Effector memory CD8-positive, alpha-beta T cell (primary cell): ENCODE measurements at regions not wholly inside any gene's neighbourhood (a gene's known extent, or its start where the extent isn't known, plus 50 kb on each side); places are given as distances from the start of the nearest gene placed in this dataset.

ENCODE experiments used
- ATAC-seq: fragments of 150-1000 bp; cut with Tn5 transposase; replicated peaks from 2 replicates; pipeline ENCODE4 v1.10.0; 2021; ENCODE audit warnings: mild to moderate bottlenecking, moderate library complexity
- DNase-seq, 3 experiments: peaks; one replicate each; pipeline ENCODE4 v3.0.0; 2021
- H3K27ac Mint-ChIP-seq, 2 donors: one replicate each; pipeline ENCODE4 v1.8.0; 2022; ENCODE audit warnings: mild to moderate bottlenecking in 2 of 2, mixed read lengths in 2 of 2, moderate library complexity in 2 of 2
- H3K27me3 Mint-ChIP-seq, 2 donors: one replicate each; pipeline ENCODE4 v1.8.0; 2022; ENCODE audit warnings: mixed read lengths in 2 of 2
- H3K36me3 Mint-ChIP-seq: one replicate; pipeline ENCODE4 v1.8.0; 2022; ENCODE audit warnings: mild to moderate bottlenecking, moderate library complexity, mixed read lengths; ENCODE audit not compliant: insufficient read depth
- H3K4me1 Mint-ChIP-seq, 2 donors: one replicate each; pipeline ENCODE4 v1.8.0; 2022; ENCODE audit warnings: low read depth in 2 of 2, mixed read lengths in 2 of 2
- H3K4me3 Mint-ChIP-seq, 2 donors: one replicate each; pipeline ENCODE4 v1.8.0; 2022; ENCODE audit warnings: mild to moderate bottlenecking in 2 of 2, mixed read lengths in 2 of 2, moderate library complexity in 2 of 2
- H3K9me3 Mint-ChIP-seq, 2 donors: one replicate each; pipeline ENCODE4 v1.8.0; 2022; ENCODE audit warnings: mixed read lengths in 2 of 2

DNA sequence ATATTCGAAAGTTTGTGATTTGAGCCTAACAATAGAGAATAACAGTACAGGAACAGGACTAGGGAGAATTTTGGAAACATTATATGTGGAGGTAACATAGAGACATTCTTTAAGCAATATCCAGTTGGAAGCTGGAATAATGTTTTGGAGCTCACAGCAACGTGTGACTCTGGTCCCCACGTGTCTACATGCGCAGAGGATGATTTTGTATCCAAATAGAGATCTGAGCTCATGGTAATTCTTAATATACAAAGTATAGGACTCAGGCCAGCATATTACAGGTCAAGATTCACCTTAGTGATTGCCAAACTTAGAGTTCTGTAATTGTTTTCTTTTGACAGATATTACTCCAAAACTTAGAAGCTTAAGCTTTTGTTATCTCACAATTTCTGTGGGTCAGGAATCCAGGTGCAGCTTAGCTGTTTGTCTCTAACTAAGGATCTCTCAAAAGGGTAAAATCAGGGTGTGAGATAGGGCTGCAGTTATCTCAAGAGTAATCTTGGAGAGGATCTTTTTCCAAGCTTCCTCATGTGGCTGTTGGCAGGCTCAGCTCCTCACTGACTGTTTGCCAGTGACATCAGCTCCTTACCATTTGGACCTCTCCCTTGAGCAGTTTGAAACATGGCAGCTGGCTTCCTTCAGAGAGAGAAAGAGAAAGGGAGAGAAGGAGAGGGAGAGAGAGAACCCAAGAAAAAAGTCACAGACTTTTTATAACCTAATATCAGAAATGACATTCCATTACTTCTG is 272.0 kb upstream of the ZNF462 start:
- ATAC-seq (no peak), DNase-seq (no peak)
- no peaks in the 10 kb centered on the region for H3K36me3 Mint-ChIP-seq
- peaks cover 0 to 9% of the 10 kb centered on the region in 2 donors for H3K9me3 Mint-ChIP-seq
- no peaks in the 10 kb centered on the region for H3K27me3 Mint-ChIP-seq
- no peak overlapping the region for H3K27ac Mint-ChIP-seq
- H3K4me3 Mint-ChIP-seq, result no peak overlapping the region
- no peaks in the 10 kb centered on the region for H3K4me1 Mint-ChIP-seq

GRCh38 chr9:106593201-106593600 is 269.8 kb upstream of the ZNF462 start:
- DNase-seq (no peak), ATAC-seq (no peak)
- Mint-ChIP-seq H3K4me3 (no peak overlapping the region), H3K4me1 (no peaks in the 10 kb centered on the region), H3K27me3 (no peaks in the 10 kb centered on the region), H3K27ac (no peak overlapping the region), H3K36me3 (no peaks in the 10 kb centered on the region), H3K9me3 (peaks cover 0 to 9% of the 10 kb centered on the region in 2 donors)

GRCh38 chr9:106596984-106597383 is 266.0 kb upstream of the ZNF462 start:
- no peak for DNase-seq
- Mint-ChIP-seq H3K27me3 (no peaks in the 10 kb centered on the region), H3K27ac (no peak overlapping the region), H3K9me3 (peaks cover 0 to under 1% of the 10 kb centered on the region in 2 donors), H3K4me3 (no peak overlapping the region), H3K4me1 (no peaks in the 10 kb centered on the region), H3K36me3 (no peaks in the 10 kb centered on the region)
- ATAC-seq, result no peak

DNA sequence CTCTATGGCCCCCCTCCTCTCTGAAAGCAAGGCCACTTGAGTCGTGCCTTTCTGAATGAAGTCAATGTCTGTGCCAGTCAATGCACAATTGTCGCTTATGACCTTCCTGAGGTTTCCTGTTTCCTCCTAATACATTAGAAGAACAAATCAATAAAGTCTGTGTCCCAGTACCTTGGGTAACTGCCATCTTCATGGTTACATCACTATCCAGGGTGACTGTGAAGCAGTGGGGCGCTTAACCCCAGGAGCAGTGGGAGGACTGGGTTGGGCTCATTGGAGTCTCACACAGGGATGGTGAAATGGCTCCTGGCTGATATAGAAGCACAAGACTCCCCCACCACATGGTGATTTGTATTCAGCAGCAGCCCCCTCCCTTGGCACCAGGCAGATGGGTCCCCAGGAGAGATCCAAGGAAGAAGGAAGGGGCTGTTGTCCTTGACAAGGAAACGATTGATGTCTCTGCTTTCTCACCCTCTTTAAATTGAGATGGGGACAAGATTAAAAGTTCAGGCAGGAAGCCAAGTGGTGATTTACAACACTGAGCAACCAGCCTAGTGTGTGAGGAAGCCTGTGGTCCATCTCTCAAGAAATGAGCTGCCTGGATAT is 261.9 kb upstream of the ZNF462 start:
- peaks cover 4 to 13% of the 10 kb centered on the region in 2 donors for H3K9me3 Mint-ChIP-seq
- H3K27me3 Mint-ChIP-seq, result no peaks in the 10 kb centered on the region
- H3K27ac Mint-ChIP-seq, result no peak overlapping the region

GRCh38 chr9:106602344-106602743 is 260.6 kb upstream of the ZNF462 start:
- no peaks in the 10 kb centered on the region for H3K27me3 Mint-ChIP-seq
- no peak for DNase-seq
- H3K36me3 Mint-ChIP-seq, result no peaks in the 10 kb centered on the region
- no peak overlapping the region for H3K27ac Mint-ChIP-seq
- H3K4me1 Mint-ChIP-seq, result no peaks in the 10 kb centered on the region
- peaks cover 6 to 17% of the 10 kb centered on the region in 2 donors for H3K9me3 Mint-ChIP-seq
- ATAC-seq, result no peak
- H3K4me3 Mint-ChIP-seq, result no peak overlapping the region

More for the DNA sequence above, 261.9 kb upstream of the ZNF462 start:
- Mint-ChIP-seq H3K36me3 (no peaks in the 10 kb centered on the region), H3K4me3 (no peak overlapping the region), H3K4me1 (no peaks in the 10 kb centered on the region)
- no peak for DNase-seq
- no peak for ATAC-seq

GRCh38 chr9:106613250-106613737 is 249.7 kb upstream of the ZNF462 start:
- H3K9me3 Mint-ChIP-seq, result peaks cover 0 to 8% of the 10 kb centered on the region in 2 donors
- no peaks in the 10 kb centered on the region for H3K36me3 Mint-ChIP-seq
- no peak for DNase-seq
- no peaks in the 10 kb centered on the region for H3K4me1 Mint-ChIP-seq
- H3K4me3 Mint-ChIP-seq, result no peak overlapping the region
- H3K27ac Mint-ChIP-seq, result no peak overlapping the region
- no peaks in the 10 kb centered on the region for H3K27me3 Mint-ChIP-seq
- ATAC-seq, result no peak

- Mint-ChIP-seq H3K4me3 (no peak overlapping the region), H3K9me3 (peaks cover 0 to 8% of the 10 kb centered on the region in 2 donors), H3K36me3 (no peaks in the 10 kb centered on the region), H3K27me3 (no peaks in the 10 kb centered on the region), H3K27ac (no peak overlapping the region), H3K4me1 (no peaks in the 10 kb centered on the region)
- DNase-seq, result no peak
- ATAC-seq, result no peak
Observed at GRCh38 chr9:106615118-106615889, 247.7 kb upstream of the ZNF462 start.

- Mint-ChIP-seq H3K27ac (no peak overlapping the region), H3K27me3 (no peaks in the 10 kb centered on the region), H3K4me3 (no peak overlapping the region), H3K9me3 (peaks cover 6 to 8% of the 10 kb centered on the region in 2 donors), H3K36me3 (no peaks in the 10 kb centered on the region), H3K4me1 (no peaks in the 10 kb centered on the region)
- ATAC-seq (no peak), DNase-seq (no peak)
Observed at GRCh38 chr9:106616026-106616425, 246.9 kb upstream of the ZNF462 start.

- H3K9me3 Mint-ChIP-seq, result peaks cover 10 to 13% of the 10 kb centered on the region in 2 donors
- ATAC-seq, result no peak
- no peak overlapping the region for H3K27ac Mint-ChIP-seq
- no peaks in the 10 kb centered on the region for H3K27me3 Mint-ChIP-seq
- H3K4me3 Mint-ChIP-seq, result no peak overlapping the region
- no peak for DNase-seq
- no peaks in the 10 kb centered on the region for H3K36me3 Mint-ChIP-seq
- H3K4me1 Mint-ChIP-seq, result no peaks in the 10 kb centered on the region
Observed at GRCh38 chr9:106616851-106617345, 246.1 kb upstream of the ZNF462 start.

DNA sequence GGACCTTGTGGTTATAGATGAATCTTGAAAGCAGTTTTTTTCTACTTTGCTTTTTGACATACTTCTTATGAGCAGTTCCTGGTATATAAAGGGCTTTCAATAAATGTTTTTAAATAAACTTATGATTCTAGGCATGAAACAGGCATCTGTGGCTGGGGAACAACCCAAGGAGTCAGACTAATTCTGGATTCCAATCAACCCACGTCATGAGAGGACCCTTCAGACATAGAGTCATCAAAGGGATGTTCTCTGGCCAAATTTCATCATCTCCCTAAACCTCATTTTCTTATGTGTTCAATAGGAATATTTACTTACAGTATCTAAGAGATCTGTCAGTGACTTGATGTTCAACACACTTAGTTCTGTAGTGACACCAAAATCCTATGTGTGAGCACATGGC is 243.8 kb upstream of the ZNF462 start:
- Mint-ChIP-seq H3K9me3 (peaks cover 13 to 14% of the 10 kb centered on the region in 2 donors), H3K36me3 (no peaks in the 10 kb centered on the region), H3K27me3 (no peaks in the 10 kb centered on the region), H3K4me3 (no peak overlapping the region), H3K27ac (no peak overlapping the region), H3K4me1 (no peaks in the 10 kb centered on the region)
- ATAC-seq (no peak), DNase-seq (no peak)

GRCh38 chr9:106620081-106620480 is 242.9 kb upstream of the ZNF462 start:
- Mint-ChIP-seq H3K9me3 (peaks cover 13 to 14% of the 10 kb centered on the region in 2 donors), H3K27me3 (no peaks in the 10 kb centered on the region), H3K4me3 (no peak overlapping the region), H3K4me1 (no peaks in the 10 kb centered on the region), H3K36me3 (no peaks in the 10 kb centered on the region), H3K27ac (no peak overlapping the region)
- DNase-seq (no peak), ATAC-seq (no peak)

DNA sequence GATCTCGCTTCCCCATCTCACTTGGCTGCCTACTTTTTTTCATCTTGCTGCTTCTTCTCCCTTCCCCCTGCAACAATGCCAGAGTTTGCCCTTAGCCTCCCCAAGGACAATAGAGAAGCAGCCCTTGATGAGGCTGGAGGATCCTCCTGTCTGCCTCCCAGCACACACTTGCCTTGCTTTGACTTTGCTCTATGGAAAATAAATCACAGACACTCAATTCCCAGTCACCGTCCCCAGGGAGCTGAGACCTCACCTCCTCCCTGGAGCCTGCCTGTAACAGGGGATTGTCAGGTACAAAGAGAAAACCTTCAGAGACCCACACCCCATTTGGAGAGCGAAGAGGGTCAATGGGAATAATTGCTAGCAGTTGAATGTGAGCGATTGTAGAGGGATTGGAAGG is 242.1 kb upstream of the ZNF462 start:
- no peak for DNase-seq
- Mint-ChIP-seq H3K4me3 (no peak overlapping the region), H3K27ac (no peak overlapping the region), H3K36me3 (no peaks in the 10 kb centered on the region), H3K9me3 (peaks cover 13 to 14% of the 10 kb centered on the region in 2 donors), H3K27me3 (no peaks in the 10 kb centered on the region), H3K4me1 (no peaks in the 10 kb centered on the region)
- ATAC-seq, result no peak

- Mint-ChIP-seq H3K9me3 (peaks cover 12 to 13% of the 10 kb centered on the region in 2 donors), H3K4me1 (no peaks in the 10 kb centered on the region), H3K27me3 (no peaks in the 10 kb centered on the region), H3K27ac (no peak overlapping the region), H3K36me3 (no peaks in the 10 kb centered on the region), H3K4me3 (no peak overlapping the region)
- DNase-seq, result no peak
- ATAC-seq, result no peak
Observed at GRCh38 chr9:106621313-106622163, 241.4 kb upstream of the ZNF462 start.
